HCT116 (cell line): ENCODE measurements at regions not wholly inside any gene's neighbourhood (a gene's known extent, or its start where the extent isn't known, plus 50 kb on each side); places are given as distances from the start of the nearest gene placed in this dataset.

Experiments
- ATAC-seq: fragments of 200-7000 bp; cut with Tn5 transposase; 2 replicates; pipeline ENCODE4 v1.9.1; 2020; ENCODE audit warnings: mild to moderate bottlenecking, moderate library complexity
- BruUV-seq: library from RNA; stranded (reverse); fragments of 400-500 nt; replicated peaks from 2 replicates; lab custom pipeline; 2021; lab: Mats Ljungman, UMichigan
- CTCF ChIA-PET: fragments of 300-600 bp; sonication (Branson Sonifier 250); formaldehyde crosslinking; loops from one replicate; lab custom pipeline; 2021; ENCODE audit warnings: antibody characterized with exemption; lab: Charles Lee
- POLR2A ChIA-PET: fragments of 300-600, 350-600 bp; sonication (Branson Sonifier 250); formaldehyde crosslinking; loops from one replicate; lab custom pipeline; 2021; ENCODE audit warnings: antibody characterized with exemption; lab: Charles Lee
- RAD21 ChIA-PET, 2 experiments: fragments of 300-600 bp; sonication (Branson Sonifier 250); formaldehyde crosslinking; loops; one replicate each; lab custom pipeline; 2023; ENCODE audit warnings: low total read pairs in 2 of 2; ENCODE audit not compliant: uncharacterized antibody in 2 of 2, unreplicated experiment in 2 of 2, low non-redundant PET in 1 of 2; lab: Charles Lee
- DNase-seq: peaks from one replicate; pipeline ENCODE4 v3.0.0-alpha.2; 2010; ENCODE audit warnings: low read depth, low spot score
- H2AFZ ChIP-seq: fragments of 200-600 bp; shearing (Covaris generic), sonication (generic); 2 replicates; pipeline ENCODE4 v1.6.1; 2017; ENCODE audit warnings: low read depth, mixed run types, mixed read lengths, antibody characterized with exemption, low read length; ENCODE audit not compliant: poor library complexity, severe bottlenecking
- H3K27ac ChIP-seq: 2 replicates; pipeline ENCODE4 v1.5.1; 2012; ENCODE audit warnings: low read depth, low read length
- H3K27me3 ChIP-seq: fragments of 200-600 bp; sonication (generic); 2 replicates; pipeline ENCODE4 v1.6.1; 2016; ENCODE audit warnings: mixed run types, low read length, mixed read lengths; ENCODE audit not compliant: insufficient read depth
- H3K36me3 ChIP-seq, 2 experiments: fragments of 200-500 bp in 1 of 2; fragments of 200-600 bp in 1 of 2; sonication (Bioruptor generic) in 1 of 2; sonication (generic) in 1 of 2; 2 replicates each; pipeline versions ENCODE4 v1.5.1 to v1.6.1; 2014 to 2016; ENCODE audit warnings: low read length in 2 of 2, inconsistent platforms in 1 of 2, mixed read lengths in 1 of 2, mixed run types in 1 of 2; ENCODE audit not compliant: insufficient read depth in 2 of 2, control insufficient read depth in 1 of 2
- H3K4me1 ChIP-seq, 2 experiments: fragments of 200-600 bp in 1 of 2; sonication (generic) in 1 of 2; 2 replicates each; pipeline versions ENCODE4 v1.5.1 to v1.6.1; 2012 to 2017; ENCODE audit warnings: low read length in 2 of 2, inconsistent platforms in 1 of 2, mild to moderate bottlenecking in 1 of 2, mixed read lengths in 1 of 2, mixed run types in 1 of 2, moderate library complexity in 1 of 2; ENCODE audit not compliant: insufficient read depth in 2 of 2, control insufficient read depth in 1 of 2
- H3K4me2 ChIP-seq: fragments of 200-600 bp; sonication (generic); 2 replicates; pipeline ENCODE4 v1.6.1; 2017; ENCODE audit warnings: mixed run types, low read length, mixed read lengths
- H3K4me3 ChIP-seq, 2 experiments: fragments of 200-600 bp in 1 of 2; sonication (generic) in 1 of 2; replicated peaks in 1 of 2; 2 replicates each; pipeline ENCODE4 v1.5.1; 2011 to 2016; ENCODE audit warnings: low read length in 2 of 2, control low read depth in 1 of 2, low read depth in 1 of 2, mild to moderate bottlenecking in 1 of 2, mixed read lengths in 1 of 2, mixed run types in 1 of 2
- H3K79me2 ChIP-seq: fragments of 200-600 bp; sonication (generic); 2 replicates; pipeline ENCODE4 v1.6.1; 2017; ENCODE audit warnings: mild to moderate bottlenecking, mixed run types, low read length, moderate library complexity, mixed read lengths; ENCODE audit not compliant: insufficient read depth
- H3K9ac ChIP-seq: fragments of 200-600 bp; sonication (generic); 2 replicates; pipeline ENCODE4 v1.6.1; 2016; ENCODE audit warnings: low read length, mixed read lengths
- H3K9me2 ChIP-seq: fragments of 200-600 bp; sonication (generic), shearing (Covaris generic); 2 replicates; pipeline ENCODE4 v1.6.1; 2017; ENCODE audit warnings: mixed run types, mild to moderate bottlenecking, moderate library complexity; ENCODE audit not compliant: insufficient read depth
- H3K9me3 ChIP-seq, 2 experiments: fragments of 200-500 bp in 1 of 2; fragments of 200-600 bp in 1 of 2; sonication (Bioruptor generic) in 1 of 2; sonication (generic) in 1 of 2; 2 replicates each; pipeline ENCODE4 v1.6.1; 2014 to 2017; ENCODE audit warnings: low read length in 2 of 2, mixed read lengths in 2 of 2, inconsistent platforms in 1 of 2, low read depth in 1 of 2, mild to moderate bottlenecking in 1 of 2, mixed run types in 1 of 2, moderate library complexity in 1 of 2; ENCODE audit not compliant: control insufficient read depth in 1 of 2, insufficient read depth in 1 of 2
- H4K20me1 ChIP-seq: fragments of 200-600 bp; sonication (generic), shearing (Covaris generic); 2 replicates; pipeline ENCODE4 v1.6.1; 2017; ENCODE audit warnings: mixed run types, mild to moderate bottlenecking, moderate library complexity; ENCODE audit not compliant: insufficient read depth
- CEBPB ChIP-seq: IDR thresholded peaks from 2 replicates; pipeline ENCODE4 v1.6.1; 2012; ENCODE audit warnings: low read depth
- EGR1 ChIP-seq: IDR thresholded peaks from 2 replicates; pipeline ENCODE4 v1.6.1; 2012; ENCODE audit warnings: low read depth
- EZH2 ChIP-seq: fragments of 200-600 bp; sonication (generic); IDR thresholded peaks from 2 replicates; pipeline ENCODE4 v1.6.1; 2017; ENCODE audit warnings: antibody characterized with exemption, mixed run types
- FOSL1 ChIP-seq: IDR thresholded peaks from 2 replicates; pipeline ENCODE4 v1.6.1; 2012; ENCODE audit warnings: low read depth
- JUND ChIP-seq: IDR thresholded peaks from 2 replicates; pipeline ENCODE4 v1.6.1; 2012
- POLR2A ChIP-seq: IDR thresholded peaks from 2 replicates; pipeline ENCODE4 v1.7.0; 2011; ENCODE audit warnings: borderline replicate concordance; ENCODE audit not compliant: insufficient read depth, insufficient read length; ENCODE audit errors: extremely low read depth
- POLR2AphosphoS5 ChIP-seq: IDR thresholded peaks from 2 replicates; pipeline ENCODE4 v1.6.1; 2011; ENCODE audit warnings: mild to moderate bottlenecking, low read depth, low read length, moderate library complexity
- RAD21 ChIP-seq: IDR thresholded peaks from 2 replicates; pipeline ENCODE4 v1.6.1; 2012; ENCODE audit warnings: low read depth, mild to moderate bottlenecking
- REST ChIP-seq: IDR thresholded peaks from 2 replicates; pipeline ENCODE4 v1.6.1; 2012; ENCODE audit warnings: low read depth
- SIN3A ChIP-seq: IDR thresholded peaks from 2 replicates; pipeline ENCODE4 v1.6.1; 2012; ENCODE audit warnings: low read depth
- SRF ChIP-seq: IDR thresholded peaks from 2 replicates; pipeline ENCODE4 v1.6.1; 2012; ENCODE audit warnings: low read depth
- TCF7L2 ChIP-seq: IDR thresholded peaks from 2 replicates; pipeline ENCODE4 v1.7.0; 2011; ENCODE audit warnings: borderline replicate concordance, inconsistent platforms; ENCODE audit not compliant: insufficient read depth, insufficient read length; ENCODE audit errors: extremely low read depth
- ZFX ChIP-seq: fragments of 450-650 bp; IDR thresholded peaks from 2 replicates; pipeline ENCODE4 v1.6.1; 2017
- ZNF274 ChIP-seq: fragments of 200-500 bp; sonication (Bioruptor generic); IDR thresholded peaks from 2 replicates; pipeline ENCODE4 v1.6.1; 2014; ENCODE audit warnings: mild to moderate bottlenecking, low read depth, low read length, inconsistent platforms
- intact Hi-C: fragments of 100-400 bp; cut with micrococcal nuclease; formaldehyde crosslinking; loops from 2 replicates; pipeline ENCODE4 v1.10.0; 2022
- TF ChIP-seq, protein P1 (sequence below), 3 experiments: fragments of 200-600 bp in 1 of 3; sonication (generic) in 1 of 3; IDR thresholded peaks in 2 of 3; conservative IDR thresholded peaks in 1 of 3; 2 replicates each; pipeline ENCODE4 v1.5.1; 2012 to 2017; ENCODE audit warnings: low read depth in 2 of 3, low read length in 2 of 3, antibody characterized with exemption in 1 of 3, borderline replicate concordance in 1 of 3, control low read depth in 1 of 3, mild to moderate bottlenecking in 1 of 3, mixed read lengths in 1 of 3, mixed run types in 1 of 3, moderate library complexity in 1 of 3; ENCODE audit not compliant: insufficient read depth in 1 of 3

DNA sequence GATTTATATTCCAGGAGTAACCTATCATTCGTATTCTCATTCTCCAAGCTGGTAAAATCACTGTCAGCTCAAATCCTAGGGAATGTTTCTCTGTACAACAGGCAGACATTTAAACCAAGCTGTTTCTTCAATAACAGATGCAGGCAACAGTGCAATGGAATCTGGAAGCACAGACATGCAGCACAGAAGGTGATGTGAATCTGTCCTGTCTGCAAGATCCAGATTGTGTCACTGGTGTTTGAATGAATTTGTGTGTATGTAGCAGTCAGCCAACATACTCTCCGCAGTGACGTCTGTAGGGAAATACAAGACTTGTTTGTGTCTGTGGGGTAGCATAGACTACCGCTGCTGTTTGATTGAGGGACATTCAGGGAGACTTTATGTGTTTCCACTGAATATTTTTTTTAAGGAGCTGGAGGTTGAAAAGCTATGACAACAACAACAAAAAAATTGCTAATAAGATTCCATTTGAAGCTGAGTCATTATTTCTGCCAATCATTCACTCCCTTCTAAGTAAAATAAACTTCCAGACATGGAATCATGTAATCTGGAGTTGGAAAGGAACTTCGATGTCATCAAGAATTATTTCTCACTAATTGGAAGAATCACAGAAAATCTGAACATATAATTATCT, 122.9 kb upstream of the MYO3A start:
- no peak overlapping the region for H2AFZ ChIP-seq
- H3K4me2 ChIP-seq = no peak overlapping the region
- no peak for TF ChIP-seq EGR1
- no peak for TF ChIP-seq SRF
- TF ChIP-seq JUND = no peak
- TF ChIP-seq CEBPB = no peak
- TF ChIP-seq REST = no peak
- TF ChIP-seq RAD21 = no peak
- no peak for TF ChIP-seq SIN3A
- CTCF ChIA-PET = no interaction called here
- no peak for ATAC-seq
- no peak for DNase-seq
- no peaks in the 10 kb centered on the region for H3K9me3 ChIP-seq
- H3K4me3 ChIP-seq = no peak overlapping the region
- H4K20me1 ChIP-seq = no peaks in the 10 kb centered on the region; the same call in 1 of the 2 replicates
- no peaks in the 10 kb centered on the region for H3K36me3 ChIP-seq
- RAD21 ChIA-PET = no interaction called here
- POLR2A ChIA-PET = no interaction called here
- H3K27ac ChIP-seq = no peak overlapping the region
- BruUV-seq = no TSS peak
- no peaks in the 10 kb centered on the region for H3K9me2 ChIP-seq
- H3K9ac ChIP-seq = no peak overlapping the region
- intact Hi-C loops = no loop called here
- H3K4me1 ChIP-seq = no peaks in the 10 kb centered on the region
- no peaks in the 10 kb centered on the region for H3K79me2 ChIP-seq
- peaks cover 16% of the 10 kb centered on the region; the same call in 1 of the 2 replicates for H3K27me3 ChIP-seq

DNA sequence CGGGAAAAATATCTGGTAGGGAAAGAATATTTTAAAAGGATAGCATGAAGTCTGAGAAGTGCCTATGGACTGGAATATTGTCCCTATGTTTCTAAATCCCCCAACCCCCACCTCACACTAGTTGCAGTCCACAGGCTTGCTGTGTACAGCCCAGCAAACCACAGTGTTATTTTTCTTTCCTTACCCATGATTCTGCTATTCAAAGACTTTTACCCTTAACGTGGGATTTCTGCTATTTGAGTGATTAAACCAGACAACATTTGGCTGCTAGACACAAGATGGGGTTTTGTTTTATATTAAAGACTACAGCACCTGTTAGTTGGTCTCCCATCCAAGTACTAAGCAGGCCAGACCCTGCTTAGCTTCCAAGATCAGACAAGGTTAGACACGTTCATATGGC, 120.5 kb upstream of the MYO3A start:
- no peak for DNase-seq
- POLR2A ChIA-PET = no interaction called here
- no peaks in the 10 kb centered on the region for H3K36me3 ChIP-seq
- no peaks in the 10 kb centered on the region for H3K9me3 ChIP-seq
- no peak for ATAC-seq
- no peak overlapping the region for H2AFZ ChIP-seq
- no peak overlapping the region for H3K4me2 ChIP-seq
- no peaks in the 10 kb centered on the region for H3K4me1 ChIP-seq
- intact Hi-C loops = no loop called here
- H3K27me3 ChIP-seq = peaks cover 22% of the 10 kb centered on the region; the same call in 1 of the 2 replicates
- no peak overlapping the region for H3K4me3 ChIP-seq
- H3K79me2 ChIP-seq = no peaks in the 10 kb centered on the region
- H4K20me1 ChIP-seq = no peaks in the 10 kb centered on the region
- H3K9ac ChIP-seq = no peak overlapping the region
- RAD21 ChIA-PET = no interaction called here
- BruUV-seq = no TSS peak
- CTCF ChIA-PET = no interaction called here
- no peaks in the 10 kb centered on the region for H3K9me2 ChIP-seq
- no peak overlapping the region for H3K27ac ChIP-seq
- TF ChIP-seq ZFX = no peak
- TF ChIP-seq POLR2A = no peak
- TF ChIP-seq EGR1 = no peak
- TF ChIP-seq TCF7L2 = no peak
- no peak for TF ChIP-seq SIN3A
- TF ChIP-seq FOSL1 = no peak
- TF ChIP-seq POLR2AphosphoS5 = no peak
- TF ChIP-seq ZNF274 = no peak
- TF ChIP-seq CEBPB = no peak
- TF ChIP-seq, protein P1, sequence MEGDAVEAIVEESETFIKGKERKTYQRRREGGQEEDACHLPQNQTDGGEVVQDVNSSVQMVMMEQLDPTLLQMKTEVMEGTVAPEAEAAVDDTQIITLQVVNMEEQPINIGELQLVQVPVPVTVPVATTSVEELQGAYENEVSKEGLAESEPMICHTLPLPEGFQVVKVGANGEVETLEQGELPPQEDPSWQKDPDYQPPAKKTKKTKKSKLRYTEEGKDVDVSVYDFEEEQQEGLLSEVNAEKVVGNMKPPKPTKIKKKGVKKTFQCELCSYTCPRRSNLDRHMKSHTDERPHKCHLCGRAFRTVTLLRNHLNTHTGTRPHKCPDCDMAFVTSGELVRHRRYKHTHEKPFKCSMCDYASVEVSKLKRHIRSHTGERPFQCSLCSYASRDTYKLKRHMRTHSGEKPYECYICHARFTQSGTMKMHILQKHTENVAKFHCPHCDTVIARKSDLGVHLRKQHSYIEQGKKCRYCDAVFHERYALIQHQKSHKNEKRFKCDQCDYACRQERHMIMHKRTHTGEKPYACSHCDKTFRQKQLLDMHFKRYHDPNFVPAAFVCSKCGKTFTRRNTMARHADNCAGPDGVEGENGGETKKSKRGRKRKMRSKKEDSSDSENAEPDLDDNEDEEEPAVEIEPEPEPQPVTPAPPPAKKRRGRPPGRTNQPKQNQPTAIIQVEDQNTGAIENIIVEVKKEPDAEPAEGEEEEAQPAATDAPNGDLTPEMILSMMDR (IDR thresholded peaks at IDR 0.05 in 2 of 3, conservative IDR thresholded peaks at IDR 0.05 in 1 of 3; ENCODE audit: borderline replicate concordance in 1 of 3, insufficient read depth in 1 of 3, low read depth in 2 of 3, low read length in 2 of 3) = no peak
- no peak for TF ChIP-seq EZH2
